ENCODE measurements at regions not wholly inside any gene's neighbourhood (a gene's known extent, or its start where the extent isn't known, plus 50 kb on each side); places are given as distances from the start of the nearest gene placed in this dataset.

DNA sequence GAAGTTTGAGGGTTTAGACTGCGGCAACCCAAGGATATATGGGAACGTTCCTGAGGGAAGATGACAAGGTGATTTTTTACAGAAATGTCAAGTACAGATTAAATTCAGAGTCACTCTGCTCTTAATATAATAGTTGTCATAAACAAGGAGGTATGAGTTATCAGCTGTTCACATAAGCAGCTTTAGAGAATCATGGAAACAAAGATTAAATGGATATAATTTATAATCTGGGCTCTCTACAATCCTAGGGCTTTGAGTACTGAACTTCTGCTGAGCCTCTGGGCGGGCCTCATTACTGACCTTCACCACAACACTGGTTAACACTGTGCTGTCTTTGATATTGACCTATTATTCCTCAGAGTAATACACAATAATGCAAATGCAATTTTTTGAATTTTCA, 577.8 kb downstream of the RPS29 start:
- POLR2A ChIA-PET (ENCODE audit: unreplicated experiment), result no interaction called here
- H3F3A ChIP-seq (ENCODE audit: low read length, unreplicated experiment), result no peaks in the 10 kb centered on the region
- TF ChIP-seq EZH2phosphoT487 (IDR thresholded peaks at IDR 0.05; ENCODE audit: borderline replicate concordance, low read length) (no peak), EZH2 (IDR thresholded peaks at IDR 0.05; ENCODE audit: low read length, unreplicated experiment) (no peak)
- TF ChIP-seq, protein P1, sequence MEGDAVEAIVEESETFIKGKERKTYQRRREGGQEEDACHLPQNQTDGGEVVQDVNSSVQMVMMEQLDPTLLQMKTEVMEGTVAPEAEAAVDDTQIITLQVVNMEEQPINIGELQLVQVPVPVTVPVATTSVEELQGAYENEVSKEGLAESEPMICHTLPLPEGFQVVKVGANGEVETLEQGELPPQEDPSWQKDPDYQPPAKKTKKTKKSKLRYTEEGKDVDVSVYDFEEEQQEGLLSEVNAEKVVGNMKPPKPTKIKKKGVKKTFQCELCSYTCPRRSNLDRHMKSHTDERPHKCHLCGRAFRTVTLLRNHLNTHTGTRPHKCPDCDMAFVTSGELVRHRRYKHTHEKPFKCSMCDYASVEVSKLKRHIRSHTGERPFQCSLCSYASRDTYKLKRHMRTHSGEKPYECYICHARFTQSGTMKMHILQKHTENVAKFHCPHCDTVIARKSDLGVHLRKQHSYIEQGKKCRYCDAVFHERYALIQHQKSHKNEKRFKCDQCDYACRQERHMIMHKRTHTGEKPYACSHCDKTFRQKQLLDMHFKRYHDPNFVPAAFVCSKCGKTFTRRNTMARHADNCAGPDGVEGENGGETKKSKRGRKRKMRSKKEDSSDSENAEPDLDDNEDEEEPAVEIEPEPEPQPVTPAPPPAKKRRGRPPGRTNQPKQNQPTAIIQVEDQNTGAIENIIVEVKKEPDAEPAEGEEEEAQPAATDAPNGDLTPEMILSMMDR (conservative IDR thresholded peaks at IDR 0.05; ENCODE audit: low read depth, low read length), result no peak
- BruUV-seq (replicated peaks), result no TSS peak
- no peak for DNase-seq
- no peaks in the 10 kb centered on the region for H3K36me3 ChIP-seq (ENCODE audit: low read depth, low read length)
- peaks cover 35% of the 10 kb centered on the region for H3K27me3 ChIP-seq (ENCODE audit: low read length)
- no peaks in the 10 kb centered on the region for H3K9me3 ChIP-seq (ENCODE audit: low read length)
- no peak overlapping the region for H3K9ac ChIP-seq (ENCODE audit: low read length)
- H3K4me3 ChIP-seq (ENCODE audit: low read length), result no peak overlapping the region
- H3K79me2 ChIP-seq (ENCODE audit: low read length), result no peaks in the 10 kb centered on the region
- intact Hi-C loops (cut with micrococcal nuclease), result no loop called here
- ATAC-seq, result no peak
- no peaks in the 10 kb centered on the region for H3K4me1 ChIP-seq (ENCODE audit: insufficient read depth, low read length)
- CTCF ChIA-PET, result no interaction called here
- H2AFZ ChIP-seq (ENCODE audit: low read length), result no peak overlapping the region
- no peak overlapping the region for H3K4me2 ChIP-seq (ENCODE audit: low read length)
- H4K20me1 ChIP-seq (ENCODE audit: low read length), result no peaks in the 10 kb centered on the region
- no peaks in the 10 kb centered on the region for H3K9me2 ChIP-seq (replicated peaks; ENCODE audit: low read length)
- no peak overlapping the region for H3K27ac ChIP-seq (ENCODE audit: low read length)

DNA sequence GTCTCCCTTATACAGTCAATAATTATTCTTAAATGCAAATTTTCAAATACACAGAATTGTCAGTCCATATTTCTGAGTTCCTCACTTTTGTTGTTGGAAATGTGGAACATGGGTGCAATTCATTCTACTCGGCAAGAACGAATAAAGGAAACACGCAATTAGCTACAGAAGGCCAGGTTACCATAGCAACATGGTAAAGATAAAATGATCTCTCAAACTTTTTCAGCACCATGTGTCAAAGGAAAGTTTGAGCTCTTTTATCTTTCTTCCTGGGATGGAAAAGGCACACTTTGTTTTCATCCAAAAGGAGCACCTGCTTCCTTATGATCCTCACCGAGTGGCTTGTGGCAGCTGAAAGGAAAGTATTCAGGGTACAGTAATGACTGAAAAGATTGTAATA, 595.0 kb downstream of the RPS29 start:
- intact Hi-C loops (cut with micrococcal nuclease), result no loop called here
- Histone ChIP-seq H3F3A (ENCODE audit: low read length, unreplicated experiment) (no peaks in the 10 kb centered on the region), H3K4me3 (ENCODE audit: low read length) (no peak overlapping the region), H3K4me1 (ENCODE audit: insufficient read depth, low read length) (no peaks in the 10 kb centered on the region), H4K20me1 (ENCODE audit: low read length) (no peaks in the 10 kb centered on the region), H3K36me3 (ENCODE audit: low read depth, low read length) (no peaks in the 10 kb centered on the region), H3K27me3 (ENCODE audit: low read length) (peaks cover 52% of the 10 kb centered on the region), H3K9me3 (ENCODE audit: low read length) (no peaks in the 10 kb centered on the region), H3K4me2 (ENCODE audit: low read length) (no peak overlapping the region), H3K9me2 (replicated peaks; ENCODE audit: low read length) (no peaks in the 10 kb centered on the region), H3K27ac (ENCODE audit: low read length) (no peak overlapping the region), H2AFZ (ENCODE audit: low read length) (no peak overlapping the region), H3K79me2 (ENCODE audit: low read length) (no peaks in the 10 kb centered on the region), H3K9ac (ENCODE audit: low read length) (no peak overlapping the region)
- no peak for DNase-seq
- CTCF ChIA-PET, result no interaction called here
- POLR2A ChIA-PET (ENCODE audit: unreplicated experiment), result no interaction called here
- TF ChIP-seq EZH2 (IDR thresholded peaks at IDR 0.05; ENCODE audit: low read length, unreplicated experiment) (no peak), EZH2phosphoT487 (IDR thresholded peaks at IDR 0.05; ENCODE audit: borderline replicate concordance, low read length) (no peak)
- TF ChIP-seq, protein P1 (conservative IDR thresholded peaks at IDR 0.05; ENCODE audit: low read depth, low read length), result no peak
- no peak for ATAC-seq
- BruUV-seq (replicated peaks), result no TSS peak

DNA sequence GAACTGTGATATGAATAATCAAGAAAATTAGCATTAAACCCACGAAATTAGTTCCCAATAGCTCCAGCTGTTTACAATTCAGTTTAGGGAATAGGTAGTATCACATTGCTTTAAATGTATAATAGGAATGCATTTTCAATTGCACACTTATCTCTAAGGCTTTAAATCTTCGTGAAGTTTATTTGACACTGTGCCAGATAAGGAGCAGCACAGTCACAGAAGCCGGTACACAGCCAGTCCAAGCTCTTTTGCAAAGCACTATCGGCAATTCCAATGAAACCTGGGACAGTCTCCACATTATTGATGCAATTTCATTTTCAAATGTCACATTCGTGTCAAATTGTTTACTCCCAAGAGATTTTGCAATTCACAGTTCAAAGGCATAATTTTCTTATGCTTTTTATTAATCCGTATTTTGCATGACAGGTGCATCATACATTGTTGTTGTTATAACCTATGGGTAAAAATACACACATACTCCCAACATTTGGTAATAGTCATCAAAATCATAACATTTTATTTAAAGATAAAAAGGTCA, 602.8 kb downstream of the RPS29 start:
- H3K9me3 ChIP-seq (ENCODE audit: low read length), result no peaks in the 10 kb centered on the region
- CTCF ChIA-PET, result no interaction called here
- BruUV-seq (replicated peaks), result no TSS peak
- H3K4me2 ChIP-seq (ENCODE audit: low read length), result no peak overlapping the region
- H3K27ac ChIP-seq (ENCODE audit: low read length), result no peak overlapping the region
- H2AFZ ChIP-seq (ENCODE audit: low read length), result no peak overlapping the region
- H4K20me1 ChIP-seq (ENCODE audit: low read length), result no peaks in the 10 kb centered on the region
- TF ChIP-seq, protein P1 (conservative IDR thresholded peaks at IDR 0.05; ENCODE audit: low read depth, low read length), result no peak
- TF ChIP-seq EZH2 (IDR thresholded peaks at IDR 0.05; ENCODE audit: low read length, unreplicated experiment), result no peak
- TF ChIP-seq EZH2phosphoT487 (IDR thresholded peaks at IDR 0.05; ENCODE audit: borderline replicate concordance, low read length), result no peak
- intact Hi-C loops (cut with micrococcal nuclease), result no loop called here
- no peaks in the 10 kb centered on the region for H3K79me2 ChIP-seq (ENCODE audit: low read length)
- ATAC-seq, result no peak
- H3F3A ChIP-seq (ENCODE audit: low read length, unreplicated experiment), result no peaks in the 10 kb centered on the region
- no peaks in the 10 kb centered on the region for H3K36me3 ChIP-seq (ENCODE audit: low read depth, low read length)
- H3K9ac ChIP-seq (ENCODE audit: low read length), result no peak overlapping the region
- no peak for DNase-seq
- H3K4me1 ChIP-seq (ENCODE audit: insufficient read depth, low read length), result no peaks in the 10 kb centered on the region
- no peak overlapping the region for H3K4me3 ChIP-seq (ENCODE audit: low read length)
- H3K27me3 ChIP-seq (ENCODE audit: low read length), result peaks cover 25% of the 10 kb centered on the region
- POLR2A ChIA-PET (ENCODE audit: unreplicated experiment), result no interaction called here
- H3K9me2 ChIP-seq (replicated peaks; ENCODE audit: low read length), result no peaks in the 10 kb centered on the region
